ENCODE measurements at regions not wholly inside any gene's neighbourhood (a gene's known extent, or its start where the extent isn't known, plus 50 kb on each side); places are given as distances from the start of the nearest gene placed in this dataset.

GRCh38 chr5:56288873-56289601, 55.9 kb upstream of the ANKRD55 start:
- no peak for DNase-seq

GRCh38 chr5:56286015-56286884, 53.1 kb upstream of the ANKRD55 start:
- no peak for DNase-seq

GRCh38 chr5:56282951-56283350, 49.8 kb upstream of the ANKRD55 start:
- no peak for DNase-seq
